Right hindlimb (tissue), 1 donor: ENCODE measurements at regions not wholly inside any gene's neighbourhood (a gene's known extent, or its start where the extent isn't known, plus 50 kb on each side); places are given as distances from the start of the nearest gene placed in this dataset.
"Not testable (repeated sequence)": the region's sequence is repeated elsewhere in the genome, so short reads cannot be mapped to it uniquely, and the experiment has no call there.

Source experiments
- DNase-seq: peaks from one replicate; pipeline ENCODE4 v3.0.0-alpha.2; 2018

GRCh38 chr13:73173279-73173811, 114.5 kb downstream of the KLF5 start:
- DNase-seq: no peak

GRCh38 chr13:73171926-73172325, 113.1 kb downstream of the KLF5 start:
- no peak for DNase-seq

- no peak for DNase-seq
Measured at GRCh38 chr13:73171271-73171682, 112.5 kb downstream of the KLF5 start.

- DNase-seq: no peak
Measured at GRCh38 chr13:73169971-73170370, 111.2 kb downstream of the KLF5 start.

- DNase-seq: no peak
Measured at GRCh38 chr13:73168953-73169401, 110.2 kb downstream of the KLF5 start.

- DNase-seq: no peak
Measured at GRCh38 chr13:73168226-73168952, 109.6 kb downstream of the KLF5 start.

GRCh38 chr13:73167028-73167820, 108.4 kb downstream of the KLF5 start:
- DNase-seq: no peak

GRCh38 chr13:73166204-73166603, 107.4 kb downstream of the KLF5 start:
- DNase-seq: no peak

GRCh38 chr13:73162912-73163911, 104.4 kb downstream of the KLF5 start:
- no peak for DNase-seq

GRCh38 chr13:73160371-73161031, 101.7 kb downstream of the KLF5 start:
- not testable (repeated sequence) for DNase-seq

- DNase-seq: no peak
Measured at GRCh38 chr13:73158851-73159250, 100.0 kb downstream of the KLF5 start.

- DNase-seq: no peak
Measured at GRCh38 chr13:73157031-73157430, 98.2 kb downstream of the KLF5 start.

- DNase-seq: no peak
Measured at GRCh38 chr13:73146707-73147106, 87.9 kb downstream of the KLF5 start.

- DNase-seq: peak; percentile 28
Measured at GRCh38 chr13:73142071-73142470, 83.3 kb downstream of the KLF5 start.

- no peak for DNase-seq
Measured at GRCh38 chr13:73141292-73141771, 82.5 kb downstream of the KLF5 start.

- DNase-seq: no peak
Measured at GRCh38 chr13:73140801-73141200, 82.0 kb downstream of the KLF5 start.

GRCh38 chr13:73138638-73139491, 80.1 kb downstream of the KLF5 start:
- DNase-seq: no peak

GRCh38 chr13:73138276-73138637, 79.5 kb downstream of the KLF5 start:
- no peak for DNase-seq

- no peak for DNase-seq
Measured at GRCh38 chr13:73136776-73137175, 78.0 kb downstream of the KLF5 start.

- DNase-seq: no peak
Measured at GRCh38 chr13:73133531-73133930, 74.7 kb downstream of the KLF5 start.

- no peak for DNase-seq
Measured at GRCh38 chr13:73131247-73131646, 72.4 kb downstream of the KLF5 start.
